ENCODE measurements at regions not wholly inside any gene's neighbourhood (a gene's known extent, or its start where the extent isn't known, plus 50 kb on each side); places are given as distances from the start of the nearest gene placed in this dataset.

DNA sequence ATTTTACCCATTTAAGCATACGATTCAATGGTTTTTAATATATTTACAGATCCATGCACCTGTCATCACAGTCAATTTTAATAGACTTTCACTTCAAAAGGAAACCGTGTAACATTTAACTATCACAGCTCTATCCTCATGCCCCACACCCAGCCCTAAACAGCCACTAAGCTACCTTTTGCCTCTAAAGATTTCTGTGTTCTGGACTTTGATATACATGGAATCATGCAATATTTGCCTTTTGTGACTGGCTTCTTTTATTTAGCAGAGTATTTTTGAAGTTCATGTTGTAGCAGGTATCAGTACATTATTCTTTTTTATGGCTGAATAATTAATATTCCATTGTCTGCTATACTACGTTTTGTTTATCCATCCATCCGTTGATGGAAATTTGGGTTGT, 50.3 kb upstream of the STX16 start:
- TF ChIP-seq TARDBP (IDR thresholded peaks at IDR 0.05): no peak
- no peak for TF ChIP-seq L3MBTL2 (conservative IDR thresholded peaks at IDR 0.05)
- no peak for TF ChIP-seq FOXA1 (IDR thresholded peaks at IDR 0.05)
- no peak for TF ChIP-seq SP1 (IDR thresholded peaks at IDR 0.05)
- TF ChIP-seq ELF4 (IDR thresholded peaks at IDR 0.05): no peak
- TF ChIP-seq, protein P1, sequence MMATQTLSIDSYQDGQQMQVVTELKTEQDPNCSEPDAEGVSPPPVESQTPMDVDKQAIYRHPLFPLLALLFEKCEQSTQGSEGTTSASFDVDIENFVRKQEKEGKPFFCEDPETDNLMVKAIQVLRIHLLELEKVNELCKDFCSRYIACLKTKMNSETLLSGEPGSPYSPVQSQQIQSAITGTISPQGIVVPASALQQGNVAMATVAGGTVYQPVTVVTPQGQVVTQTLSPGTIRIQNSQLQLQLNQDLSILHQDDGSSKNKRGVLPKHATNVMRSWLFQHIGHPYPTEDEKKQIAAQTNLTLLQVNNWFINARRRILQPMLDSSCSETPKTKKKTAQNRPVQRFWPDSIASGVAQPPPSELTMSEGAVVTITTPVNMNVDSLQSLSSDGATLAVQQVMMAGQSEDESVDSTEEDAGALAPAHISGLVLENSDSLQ (IDR thresholded peaks at IDR 0.05): no peak
- no peak for TF ChIP-seq HDGF (IDR thresholded peaks at IDR 0.05; ENCODE audit: borderline replicate concordance)
- no peak for TF ChIP-seq BHLHE40 (IDR thresholded peaks at IDR 0.05; ENCODE audit: borderline replicate concordance)
- no peak for TF ChIP-seq LEF1 (IDR thresholded peaks at IDR 0.05; ENCODE audit: borderline replicate concordance)
- no peak for TF ChIP-seq ARNT (IDR thresholded peaks at IDR 0.05)
- no peak for TF ChIP-seq CTBP1 (IDR thresholded peaks at IDR 0.05; ENCODE audit: borderline replicate concordance)
- ChIA-PET POLR2A (no interaction called here), CTCF (no interaction called here)
- DNase-seq (ENCODE audit: extremely low spot score): no peak

DNA sequence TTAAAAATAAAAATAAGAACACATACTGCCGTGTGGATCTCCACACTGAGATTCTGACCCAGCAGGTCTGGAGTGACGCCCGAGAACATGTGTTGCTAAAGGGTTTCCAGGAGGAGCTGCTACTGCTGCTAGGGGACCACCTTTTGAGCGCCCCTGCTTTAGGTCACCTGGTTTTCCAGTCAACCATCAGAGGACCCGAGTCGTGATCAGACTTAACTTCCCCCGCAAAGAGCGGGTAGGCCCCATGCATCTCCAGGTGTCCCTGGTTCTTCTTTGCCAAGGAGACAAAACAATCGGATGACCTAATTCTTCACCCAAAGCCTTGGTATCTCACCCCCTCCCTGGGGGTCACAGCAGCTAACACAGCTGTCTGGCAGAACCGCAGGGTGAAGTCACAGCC, 51.1 kb upstream of the STX16 start:
- ChIA-PET CTCF (no interaction called here), POLR2A (no interaction called here)
- TF ChIP-seq SP1 (IDR thresholded peaks at IDR 0.05): no peak
- no peak for TF ChIP-seq ARNT (IDR thresholded peaks at IDR 0.05)
- TF ChIP-seq ELF4 (IDR thresholded peaks at IDR 0.05): no peak
- no peak for TF ChIP-seq NFRKB (IDR thresholded peaks at IDR 0.05)
- TF ChIP-seq FOXA1 (IDR thresholded peaks at IDR 0.05): no peak
- no peak for TF ChIP-seq HDGF (IDR thresholded peaks at IDR 0.05; ENCODE audit: borderline replicate concordance)
- no peak for TF ChIP-seq LEF1 (IDR thresholded peaks at IDR 0.05; ENCODE audit: borderline replicate concordance)
- TF ChIP-seq ZNF384 (IDR thresholded peaks at IDR 0.05): no peak
- TF ChIP-seq TARDBP (IDR thresholded peaks at IDR 0.05): no peak
- no peak for TF ChIP-seq L3MBTL2 (conservative IDR thresholded peaks at IDR 0.05)
- TF ChIP-seq FOXM1 (IDR thresholded peaks at IDR 0.05; ENCODE audit: borderline replicate concordance): no peak
- TF ChIP-seq, protein P1 (IDR thresholded peaks at IDR 0.05): no peak
- no peak for DNase-seq (ENCODE audit: extremely low spot score)

DNA sequence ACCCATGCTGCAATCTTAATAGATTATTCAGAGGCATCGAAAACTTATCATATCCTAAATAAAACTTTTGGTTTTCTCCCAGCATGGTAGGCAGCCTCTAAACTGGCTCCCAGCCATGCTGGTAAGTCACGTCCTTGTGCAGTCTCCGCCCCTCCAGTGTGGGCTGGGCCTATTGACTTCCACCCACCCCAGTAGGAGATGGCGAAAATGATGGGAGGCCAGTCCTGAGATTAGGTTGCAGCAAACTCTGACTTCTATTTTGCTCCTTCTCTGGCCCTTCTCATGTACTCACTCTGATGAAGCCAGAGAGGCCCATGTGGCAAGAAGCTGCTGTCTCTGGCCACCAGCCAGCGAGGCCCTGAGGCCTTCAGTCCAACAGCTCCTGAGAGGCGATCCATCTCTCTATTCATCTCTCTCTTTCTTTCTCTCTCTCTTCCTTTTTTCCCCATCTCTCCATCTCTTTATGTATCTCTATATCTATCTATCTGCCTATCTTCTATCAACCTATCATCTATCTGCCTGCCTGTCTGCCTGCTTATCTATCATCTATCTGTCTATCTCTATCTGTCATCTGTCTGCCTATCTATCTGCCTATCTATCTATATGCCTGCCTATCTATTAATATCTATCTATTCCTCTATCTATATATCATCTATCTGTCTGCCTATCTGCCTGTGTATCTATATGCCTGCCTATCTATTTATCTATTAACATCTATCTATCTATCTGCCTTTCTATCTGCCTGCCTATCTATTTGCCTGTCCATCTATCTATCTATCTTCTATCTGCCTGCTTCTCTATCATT, 52.7 kb upstream of the STX16 start:
- DNase-seq (ENCODE audit: extremely low spot score): no peak
- ChIA-PET CTCF (no interaction called here), POLR2A (no interaction called here)
- TF ChIP-seq TARDBP (IDR thresholded peaks at IDR 0.05) (no peak), NFRKB (IDR thresholded peaks at IDR 0.05) (no peak), ARNT (IDR thresholded peaks at IDR 0.05) (no peak)
- TF ChIP-seq, protein P1 (IDR thresholded peaks at IDR 0.05): no peak

DNA sequence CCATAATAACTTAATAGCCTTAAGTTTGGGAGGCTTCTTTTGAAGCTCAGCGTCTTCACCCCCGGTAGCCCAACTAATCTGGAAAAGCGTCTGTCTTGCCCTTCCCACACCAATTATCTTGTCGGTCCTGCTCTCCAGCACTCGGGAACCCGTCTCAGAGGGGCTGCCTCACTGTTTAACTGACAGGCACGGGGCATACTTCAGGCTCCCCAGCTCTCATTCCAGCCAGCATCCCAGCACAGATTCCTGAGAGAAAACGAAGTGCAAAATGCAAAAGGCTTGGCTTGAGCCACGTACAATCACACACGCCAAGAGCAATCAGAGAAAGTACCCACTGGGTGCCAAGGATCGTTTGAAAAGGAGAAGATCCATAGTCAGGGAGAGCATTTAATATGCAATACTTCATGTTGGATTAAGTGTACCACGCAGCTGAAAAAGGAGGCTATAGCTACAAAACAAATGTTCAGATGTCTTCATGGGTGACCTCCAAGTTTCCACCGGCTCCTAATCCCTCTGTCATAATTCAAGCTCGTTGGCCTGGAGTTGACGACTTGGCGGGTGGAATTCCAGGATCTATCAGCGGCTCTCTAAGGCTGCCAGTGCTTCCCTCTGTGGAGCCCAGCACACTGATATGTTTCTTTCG, 53.7 kb upstream of the STX16 start:
- ChIA-PET CTCF (interaction anchor here (1.0 kb wide), 1 partner anchor 167 kb away, joined by 4 read pairs; no protein-coding TSS in a partner anchor), POLR2A (no interaction called here)
- TF ChIP-seq FOXM1 (IDR thresholded peaks at IDR 0.05; ENCODE audit: borderline replicate concordance) (no peak), FOXA1 (IDR thresholded peaks at IDR 0.05) (no peak), LEF1 (IDR thresholded peaks at IDR 0.05; ENCODE audit: borderline replicate concordance) (no peak), SUZ12 (IDR thresholded peaks at IDR 0.05) (no peak)
- TF ChIP-seq, protein P1 (IDR thresholded peaks at IDR 0.05): no peak
- DNase-seq (ENCODE audit: extremely low spot score): no peak

DNA sequence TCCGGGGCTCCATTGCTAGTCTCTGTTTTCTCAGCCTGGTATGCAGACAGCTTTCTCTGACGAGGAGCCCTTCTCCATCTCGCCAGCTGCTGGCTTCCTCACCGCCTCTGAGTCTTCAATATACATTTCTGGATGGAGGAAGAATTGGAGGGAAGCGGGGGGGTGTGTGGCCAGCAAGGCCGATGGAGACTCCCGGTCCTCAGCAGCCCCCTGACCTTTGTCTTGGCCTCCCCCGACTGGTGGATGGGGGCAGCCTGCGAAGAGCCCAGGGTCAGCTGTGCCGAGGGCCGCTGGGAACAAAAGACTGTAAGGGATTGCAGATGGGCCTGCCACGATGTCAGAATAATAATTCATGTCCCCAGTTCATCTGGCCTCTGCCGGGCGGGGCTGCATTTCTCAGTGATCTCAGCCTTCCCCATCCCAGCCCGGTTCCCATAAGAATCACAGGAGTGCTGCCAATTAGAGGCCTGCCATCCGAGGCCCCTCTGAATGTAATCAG, 54.3 kb upstream of the STX16 start:
- DNase-seq (ENCODE audit: extremely low spot score): no peak
- ChIA-PET CTCF (interaction anchor here (1.0 kb wide), 1 partner anchor 166 kb away, joined by 4 read pairs; no protein-coding TSS in a partner anchor), POLR2A (no interaction called here)
- TF ChIP-seq FOXA1 (IDR thresholded peaks at IDR 0.05): no peak
- TF ChIP-seq SUZ12 (IDR thresholded peaks at IDR 0.05): no peak
- TF ChIP-seq FOXK2 (IDR thresholded peaks at IDR 0.05): no peak
- no peak for TF ChIP-seq SP1 (IDR thresholded peaks at IDR 0.05)
- TF ChIP-seq BHLHE40 (IDR thresholded peaks at IDR 0.05; ENCODE audit: borderline replicate concordance): no peak
- TF ChIP-seq, protein P1 (IDR thresholded peaks at IDR 0.05): no peak
- no peak for TF ChIP-seq L3MBTL2 (conservative IDR thresholded peaks at IDR 0.05)
- TF ChIP-seq ZNF384 (IDR thresholded peaks at IDR 0.05): no peak
- TF ChIP-seq FOXM1 (IDR thresholded peaks at IDR 0.05; ENCODE audit: borderline replicate concordance): no peak
- no peak for TF ChIP-seq LEF1 (IDR thresholded peaks at IDR 0.05; ENCODE audit: borderline replicate concordance)
- no peak for TF ChIP-seq HDGF (IDR thresholded peaks at IDR 0.05; ENCODE audit: borderline replicate concordance)
- no peak for TF ChIP-seq ARNT (IDR thresholded peaks at IDR 0.05)
- TF ChIP-seq NFRKB (IDR thresholded peaks at IDR 0.05): no peak
- TF ChIP-seq CTBP1 (IDR thresholded peaks at IDR 0.05; ENCODE audit: borderline replicate concordance): no peak
- TF ChIP-seq ELF4 (IDR thresholded peaks at IDR 0.05): no peak
- TF ChIP-seq TARDBP (IDR thresholded peaks at IDR 0.05): no peak
